ENCODE measurements at regions not wholly inside any gene's neighbourhood (a gene's known extent, or its start where the extent isn't known, plus 50 kb on each side); places are given as distances from the start of the nearest gene placed in this dataset.
"Not testable (repeated sequence)": the region's sequence is repeated elsewhere in the genome, so short reads cannot be mapped to it uniquely, and the experiment has no call there.

DNA sequence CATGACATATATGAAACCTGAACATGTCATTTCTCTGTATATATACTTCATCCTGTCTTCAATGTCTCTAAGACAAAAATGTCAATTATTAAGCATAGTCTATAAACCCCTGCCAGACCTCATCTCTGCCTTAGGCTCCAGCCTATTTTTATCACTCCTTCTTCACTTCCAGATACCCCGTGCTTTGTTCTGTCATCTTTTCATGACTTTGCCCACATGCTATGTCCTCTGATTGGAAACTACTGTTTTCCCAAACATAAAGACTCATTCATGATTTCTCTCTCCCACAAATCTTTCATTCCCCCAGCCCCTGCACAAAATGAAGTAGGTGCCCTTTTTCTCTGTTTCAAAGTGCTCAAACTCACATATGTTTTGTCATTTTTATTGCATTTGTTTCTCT, 1503.9 kb downstream of the DPP10 start:
- TF ChIP-seq, protein P1, sequence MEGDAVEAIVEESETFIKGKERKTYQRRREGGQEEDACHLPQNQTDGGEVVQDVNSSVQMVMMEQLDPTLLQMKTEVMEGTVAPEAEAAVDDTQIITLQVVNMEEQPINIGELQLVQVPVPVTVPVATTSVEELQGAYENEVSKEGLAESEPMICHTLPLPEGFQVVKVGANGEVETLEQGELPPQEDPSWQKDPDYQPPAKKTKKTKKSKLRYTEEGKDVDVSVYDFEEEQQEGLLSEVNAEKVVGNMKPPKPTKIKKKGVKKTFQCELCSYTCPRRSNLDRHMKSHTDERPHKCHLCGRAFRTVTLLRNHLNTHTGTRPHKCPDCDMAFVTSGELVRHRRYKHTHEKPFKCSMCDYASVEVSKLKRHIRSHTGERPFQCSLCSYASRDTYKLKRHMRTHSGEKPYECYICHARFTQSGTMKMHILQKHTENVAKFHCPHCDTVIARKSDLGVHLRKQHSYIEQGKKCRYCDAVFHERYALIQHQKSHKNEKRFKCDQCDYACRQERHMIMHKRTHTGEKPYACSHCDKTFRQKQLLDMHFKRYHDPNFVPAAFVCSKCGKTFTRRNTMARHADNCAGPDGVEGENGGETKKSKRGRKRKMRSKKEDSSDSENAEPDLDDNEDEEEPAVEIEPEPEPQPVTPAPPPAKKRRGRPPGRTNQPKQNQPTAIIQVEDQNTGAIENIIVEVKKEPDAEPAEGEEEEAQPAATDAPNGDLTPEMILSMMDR (conservative IDR thresholded peaks at IDR 0.05; ENCODE audit: low read depth) = no peak
- CTCF ChIA-PET = no interaction called here
- no peak for DNase-seq (ENCODE audit: low spot score)
- POLR2A ChIA-PET (ENCODE audit: low non-redundant PET) = no interaction called here
- H3K27ac ChIP-seq = no peak overlapping the region

DNA sequence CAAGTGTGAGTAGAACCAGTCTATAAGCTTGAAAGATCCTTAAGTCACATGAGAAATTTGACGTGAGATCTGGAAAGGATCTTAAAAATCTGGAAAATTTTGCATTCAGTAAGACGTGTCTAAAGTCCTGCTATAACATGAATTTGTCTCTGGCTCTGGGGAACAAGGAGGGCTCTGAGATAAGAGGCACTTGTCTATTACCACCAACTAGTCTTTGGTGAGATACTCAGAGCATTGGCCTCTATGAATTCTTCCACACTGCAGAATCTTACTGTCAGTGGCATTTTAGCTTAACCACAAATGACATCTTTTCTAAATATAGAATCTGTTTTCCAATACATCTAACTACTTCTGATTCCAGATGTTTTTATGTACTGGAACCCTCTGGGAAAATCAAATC, 1504.5 kb downstream of the DPP10 start:
- no peak for DNase-seq (ENCODE audit: low spot score)
- TF ChIP-seq, protein P1 (conservative IDR thresholded peaks at IDR 0.05; ENCODE audit: low read depth) = no peak
- ChIA-PET POLR2A (ENCODE audit: low non-redundant PET) (no interaction called here), CTCF (no interaction called here)
- H3K27ac ChIP-seq = no peak overlapping the region

DNA sequence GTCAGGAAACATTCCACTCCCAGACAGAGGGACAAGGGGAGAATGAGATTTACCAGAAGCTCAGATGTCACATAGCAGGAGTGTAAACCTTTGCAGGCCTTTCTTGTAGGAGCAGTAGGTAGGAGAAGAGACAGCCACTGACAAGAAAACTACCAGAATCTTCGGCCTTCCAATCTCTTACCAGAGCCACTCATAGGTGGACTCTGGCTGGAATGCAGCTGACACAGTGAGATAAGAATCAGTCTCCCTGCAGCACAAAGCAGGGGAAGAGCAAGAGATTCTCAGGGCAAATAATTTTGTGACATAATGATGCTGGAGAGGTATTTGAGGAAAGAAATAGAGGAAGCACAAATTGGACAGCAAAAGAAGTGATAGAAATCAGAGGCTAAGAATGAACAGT, 1534.5 kb downstream of the DPP10 start:
- TF ChIP-seq, protein P1 (conservative IDR thresholded peaks at IDR 0.05; ENCODE audit: low read depth) = no peak
- CTCF ChIA-PET = interaction anchor here (0.6 kb wide), 1 partner anchor 223 kb away, joined by 3 read pairs; no protein-coding TSS in a partner anchor
- no peak for DNase-seq (ENCODE audit: low spot score)
- no peak overlapping the region for H3K27ac ChIP-seq
- POLR2A ChIA-PET (ENCODE audit: low non-redundant PET) = no interaction called here

DNA sequence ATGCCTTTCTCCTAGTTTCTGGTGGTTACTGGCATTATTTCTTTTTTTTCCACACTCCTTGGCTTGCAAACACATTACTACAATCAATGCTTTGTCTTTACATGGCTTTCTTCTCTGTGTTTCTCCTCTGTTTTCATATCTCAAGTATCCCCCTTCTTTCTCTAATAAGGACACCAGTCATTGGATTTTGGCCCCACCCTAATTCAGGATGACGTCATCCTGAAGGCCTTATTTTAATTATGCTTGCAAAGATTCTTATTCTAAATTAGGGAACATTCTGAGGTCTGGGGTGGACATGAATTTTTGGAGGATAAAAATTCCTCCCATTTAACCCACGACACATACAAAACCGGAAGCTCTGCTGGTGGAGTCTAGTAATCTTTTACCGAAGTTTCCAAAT, 1556.6 kb downstream of the DPP10 start:
- ChIA-PET POLR2A (ENCODE audit: low non-redundant PET) (no interaction called here), CTCF (no interaction called here)
- TF ChIP-seq, protein P1 (conservative IDR thresholded peaks at IDR 0.05; ENCODE audit: low read depth) = no peak

DNA sequence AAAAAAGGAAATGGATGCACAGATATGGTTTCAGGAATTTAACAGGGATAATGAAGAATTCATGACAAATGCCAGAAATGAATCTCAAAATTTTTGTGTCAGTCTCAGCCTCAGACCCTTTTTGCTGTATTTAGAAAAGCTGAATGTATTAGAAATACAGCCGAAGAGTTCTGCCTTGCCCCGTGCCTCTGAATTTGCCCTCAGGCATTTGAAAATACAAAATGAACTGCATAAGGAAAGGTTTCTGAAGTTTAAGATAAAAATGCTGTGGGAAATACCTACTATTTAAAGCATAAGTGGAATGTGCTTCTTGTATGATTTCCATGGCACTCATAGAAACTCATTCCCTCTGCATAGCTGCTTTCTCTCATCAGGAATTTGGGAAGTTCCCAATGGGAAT, 1580.6 kb downstream of the DPP10 start:
- DNase-seq (ENCODE audit: low spot score) = no peak
- TF ChIP-seq, protein P1 (conservative IDR thresholded peaks at IDR 0.05; ENCODE audit: low read depth) = no peak
- no peak overlapping the region for H3K27ac ChIP-seq
- CTCF ChIA-PET = no interaction called here
- POLR2A ChIA-PET (ENCODE audit: low non-redundant PET) = no interaction called here

More for the DNA sequence above, 1556.6 kb downstream of the DPP10 start:
- DNase-seq (ENCODE audit: low spot score) = no peak
- no peak overlapping the region for H3K27ac ChIP-seq

DNA sequence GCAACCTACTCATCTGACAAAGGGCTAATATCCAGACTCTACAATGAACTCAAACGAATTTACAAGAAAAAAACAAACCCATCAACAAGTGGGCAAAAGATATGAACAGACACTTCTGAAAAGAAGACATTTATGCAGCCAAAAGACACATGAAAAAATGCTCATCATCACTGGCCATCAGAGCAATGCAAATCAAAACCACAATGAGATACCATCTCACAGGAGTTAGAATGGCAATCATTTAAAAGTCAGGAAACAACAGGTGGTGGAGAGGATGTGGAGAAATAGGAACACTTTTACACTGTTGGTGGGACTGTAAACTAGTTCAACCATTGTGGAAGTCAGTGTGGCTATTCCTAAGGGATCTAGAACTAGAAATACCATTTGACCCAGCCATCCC, 1596.3 kb downstream of the DPP10 start:
- H3K27ac ChIP-seq; DNase-seq (ENCODE audit: low spot score); POLR2A ChIA-PET (ENCODE audit: low non-redundant PET); CTCF ChIA-PET: not testable (repeated sequence)

DNA sequence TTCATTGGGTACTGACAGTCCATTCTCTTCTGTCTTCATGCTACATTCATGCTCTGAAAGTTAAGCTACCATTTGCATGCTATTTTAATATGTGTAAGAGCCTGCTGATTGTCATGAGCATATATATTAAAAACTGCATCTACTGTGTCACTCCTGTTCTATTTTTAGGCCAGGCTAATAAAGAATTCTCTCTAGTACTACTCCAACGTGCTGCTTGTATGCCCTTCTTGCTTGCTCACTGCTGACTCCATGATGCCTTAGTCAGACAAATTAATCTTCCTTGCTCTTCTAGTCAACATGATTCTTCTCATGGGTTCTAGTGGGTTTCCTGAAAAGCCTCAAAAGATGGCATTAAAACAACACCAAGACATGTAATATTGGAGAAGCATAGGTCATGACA, 1600.1 kb downstream of the DPP10 start:
- CTCF ChIA-PET = interaction anchor here (0.6 kb wide), 1 partner anchor 1422 kb away, joined by 3 read pairs; no protein-coding TSS in a partner anchor

More for the DNA sequence above, 1600.1 kb downstream of the DPP10 start:
- H3K27ac ChIP-seq = no peak overlapping the region
- TF ChIP-seq, protein P1 (conservative IDR thresholded peaks at IDR 0.05; ENCODE audit: low read depth) = no peak
- POLR2A ChIA-PET (ENCODE audit: low non-redundant PET) = interaction anchor here (0.6 kb wide), 1 partner anchor 40 kb away, joined by 3 read pairs; no protein-coding TSS in a partner anchor
- DNase-seq (ENCODE audit: low spot score) = no peak
